HG02884 (cell line): ENCODE measurements at regions not wholly inside any gene's neighbourhood (a gene's known extent, or its start where the extent isn't known, plus 50 kb on each side); places are given as distances from the start of the nearest gene placed in this dataset.
"Not testable (repeated sequence)": the region's sequence is repeated elsewhere in the genome, so short reads cannot be mapped to it uniquely, and the experiment has no call there.

ENCODE experiments used
- ATAC-seq: cut with Tn5 transposase; IDR thresholded peaks from one replicate; pipeline ENCODE4 v1.9.1; 2021; ENCODE audit warnings: mild to moderate bottlenecking, moderate library complexity; ENCODE audit not compliant: unreplicated experiment

DNA sequence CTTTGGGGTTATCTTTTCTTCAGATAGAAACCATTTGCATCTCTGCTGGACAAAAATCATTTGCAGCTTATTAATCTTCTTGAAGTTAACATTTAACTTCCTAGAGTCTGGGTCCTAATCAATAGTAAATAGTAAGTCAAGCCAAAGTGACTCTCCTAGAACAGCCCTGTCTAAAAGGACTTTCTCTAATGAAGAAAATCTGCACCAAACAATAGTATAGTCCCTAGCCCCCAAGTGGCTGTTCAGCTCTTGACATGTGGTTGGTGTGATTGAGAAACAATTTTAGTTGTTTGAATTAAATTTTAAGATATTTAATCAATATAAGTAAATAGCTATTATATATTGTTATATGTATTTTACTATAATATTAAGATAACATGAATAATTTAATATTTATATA is 64.6 kb upstream of the SHB start:
- no peak for ATAC-seq

GRCh38 chr9:38132956-38133355 is 63.9 kb upstream of the SHB start:
- no peak for ATAC-seq

- ATAC-seq = no peak
Measured at GRCh38 chr9:38131729-38132128, 62.7 kb upstream of the SHB start.

- ATAC-seq = no peak
Measured at GRCh38 chr9:38130724-38131123, 61.7 kb upstream of the SHB start.

GRCh38 chr9:38129366-38129765 is 60.3 kb upstream of the SHB start:
- ATAC-seq = no peak

DNA sequence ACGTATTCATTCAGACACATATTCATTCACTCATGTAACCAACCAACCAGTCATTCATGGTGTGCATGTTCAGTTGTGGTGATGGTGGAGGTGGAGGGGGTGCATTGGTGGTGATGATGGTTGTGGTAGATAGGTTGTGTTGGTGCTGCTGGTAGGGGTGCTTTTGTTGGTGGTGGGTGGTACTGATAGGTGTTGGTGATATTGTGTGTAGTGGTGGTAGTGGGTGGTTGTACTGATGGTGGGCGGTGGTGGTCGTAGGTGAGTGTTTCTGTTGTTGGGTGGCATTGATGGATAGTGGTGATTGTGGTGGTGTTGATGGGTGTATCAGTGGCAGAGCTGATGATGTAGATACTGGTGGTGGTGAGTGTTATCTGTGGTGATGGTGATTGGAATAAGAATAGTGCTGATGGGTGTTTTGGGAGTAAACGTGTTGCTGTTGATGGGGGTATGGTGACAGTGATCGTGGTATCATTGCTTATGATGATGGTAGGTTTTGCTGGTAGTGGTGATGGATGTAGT is 59.8 kb upstream of the SHB start:
- ATAC-seq = no peak

GRCh38 chr9:38127271-38127839 is 58.3 kb upstream of the SHB start:
- no peak for ATAC-seq

DNA sequence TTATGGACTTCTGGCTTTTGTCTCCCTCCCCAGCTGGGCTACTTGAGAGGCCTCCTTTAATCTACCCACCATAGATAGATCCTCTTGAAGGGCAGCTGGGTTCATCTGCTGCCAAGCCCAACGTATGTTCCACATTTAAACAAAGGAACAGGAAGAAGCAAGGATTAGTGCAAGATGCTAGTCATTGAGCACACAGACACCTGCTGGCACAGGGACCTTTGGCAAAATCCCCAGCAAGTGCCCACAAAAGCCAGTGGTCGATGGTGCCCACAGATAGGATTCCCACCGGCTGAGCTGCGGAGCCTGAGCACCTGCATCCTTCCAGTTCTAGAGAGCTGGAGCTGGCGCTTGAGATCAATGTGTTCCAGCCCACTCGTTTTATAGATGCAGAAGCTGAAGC is 57.7 kb upstream of the SHB start:
- no peak for ATAC-seq

GRCh38 chr9:38125889-38126288 is 56.9 kb upstream of the SHB start:
- no peak for ATAC-seq

DNA sequence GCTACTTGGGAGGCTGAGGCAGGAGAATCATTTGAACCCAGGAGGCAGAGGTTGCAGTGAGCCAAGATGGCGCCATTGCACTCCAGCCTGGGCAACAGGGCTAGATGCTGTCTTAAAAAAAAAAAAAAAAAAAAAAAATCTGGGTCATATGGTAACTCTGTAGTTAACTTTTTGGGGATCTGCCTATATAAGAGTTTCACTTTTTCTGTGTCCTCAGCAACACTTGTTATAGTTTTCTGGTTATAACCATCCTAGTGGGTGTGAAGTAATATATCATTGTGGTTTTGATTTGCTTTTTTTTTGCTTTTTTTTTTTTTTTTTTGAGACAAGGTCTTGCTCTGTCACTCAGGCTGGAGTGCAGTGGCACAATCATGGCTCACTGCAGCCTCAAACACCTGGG is 54.3 kb upstream of the SHB start:
- not testable (repeated sequence) for ATAC-seq

DNA sequence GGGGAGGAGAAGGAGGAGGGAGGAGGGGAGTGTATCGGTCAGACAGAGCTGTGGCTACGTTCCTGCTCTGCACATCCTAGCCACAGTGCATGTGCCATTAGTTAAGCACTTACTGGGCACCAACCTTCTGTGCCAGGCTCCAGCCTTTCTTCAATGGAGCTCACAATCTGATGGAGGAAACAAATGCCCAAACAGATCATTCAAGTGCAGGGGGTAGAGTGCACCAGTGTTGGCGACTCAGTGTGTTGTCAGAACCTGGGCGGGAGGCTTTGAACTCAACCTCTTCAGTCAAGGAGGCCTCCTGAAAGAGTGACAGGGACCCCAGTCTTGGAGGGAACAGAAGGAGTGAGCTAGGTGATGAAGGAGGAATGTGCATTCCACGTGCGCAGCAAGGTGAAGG is 51.9 kb upstream of the SHB start:
- no peak for ATAC-seq

DNA sequence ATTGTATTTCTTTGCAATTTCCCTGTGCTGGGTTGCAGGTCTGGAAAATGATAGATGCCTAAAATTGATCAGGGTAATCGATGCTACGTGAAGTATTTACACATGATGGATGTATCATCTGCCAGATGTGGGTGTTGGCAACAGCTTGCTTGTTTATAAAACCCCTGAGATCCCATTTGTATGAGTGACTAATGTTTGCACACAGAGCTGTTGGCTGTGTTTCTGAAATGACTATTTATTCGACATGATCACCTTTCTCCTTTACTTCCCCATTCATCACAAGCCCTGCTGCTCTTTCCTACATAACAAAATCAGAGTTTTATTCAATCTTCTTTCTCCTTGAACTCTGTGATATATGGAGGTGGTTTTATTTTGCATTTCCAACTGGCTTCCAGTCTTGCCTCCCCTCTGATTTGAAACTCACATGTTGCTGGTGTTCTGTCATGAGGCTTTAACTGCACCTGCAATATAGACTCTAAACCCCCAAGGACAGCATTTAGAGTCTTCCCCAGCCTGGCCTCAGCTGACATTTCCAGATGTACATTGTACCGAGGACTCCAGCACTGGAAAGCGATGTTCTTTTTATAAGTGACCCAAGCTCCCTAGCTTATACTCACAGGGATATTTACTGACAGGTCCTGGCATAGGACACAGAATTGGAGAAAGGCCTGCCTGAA is 50.7 kb upstream of the SHB start:
- no peak for ATAC-seq

- no peak for ATAC-seq
Measured at GRCh38 chr9:38118862-38119438, 49.9 kb upstream of the SHB start.
